Astrocyte of the spinal cord (primary cell): ENCODE measurements at regions not wholly inside any gene's neighbourhood (a gene's known extent, or its start where the extent isn't known, plus 50 kb on each side); places are given as distances from the start of the nearest gene placed in this dataset.

ENCODE experiments used
- DNase-seq: peaks from one replicate; pipeline ENCODE4 v3.0.0; 2011; ENCODE audit warnings: low read depth, low spot score
- H3K4me3 ChIP-seq: 2 replicates; pipeline ENCODE4 v1.5.1; 2011; ENCODE audit warnings: low read depth, mild to moderate bottlenecking, low read length, moderate library complexity
- CTCF ChIP-seq: IDR thresholded peaks from 2 replicates; pipeline ENCODE4 v1.5.1; 2012; ENCODE audit warnings: low read depth, mild to moderate bottlenecking, low read length, inconsistent platforms
- in situ Hi-C: cut with HindIII; loops from 2 replicates; pipeline ENCODE4 v1.10.0; 2017; ENCODE audit warnings: low sequenced_read_pairs

GRCh38 chr4:43132010-43132582, 239.6 kb downstream of the GRXCR1 start:
- DNase-seq = peak; percentile 77
- in situ Hi-C loops = no loop called here
- TF ChIP-seq CTCF = peak; percentile 80

GRCh38 chr4:43133566-43133965, 241.1 kb downstream of the GRXCR1 start:
- no peak for TF ChIP-seq CTCF
- in situ Hi-C loops = no loop called here

More at GRCh38 chr4:43132010-43132582, 239.6 kb downstream of the GRXCR1 start:
- no peak overlapping the region for H3K4me3 ChIP-seq

GRCh38 chr4:43136752-43137151, 244.2 kb downstream of the GRXCR1 start:
- in situ Hi-C loops = no loop called here

More at GRCh38 chr4:43133566-43133965, 241.1 kb downstream of the GRXCR1 start:
- no peak for DNase-seq
- H3K4me3 ChIP-seq = no peak overlapping the region

GRCh38 chr4:43146198-43146597, 253.7 kb downstream of the GRXCR1 start:
- in situ Hi-C loops = no loop called here
- TF ChIP-seq CTCF = no peak
- H3K4me3 ChIP-seq = no peak overlapping the region
- no peak for DNase-seq

More at GRCh38 chr4:43136752-43137151, 244.2 kb downstream of the GRXCR1 start:
- H3K4me3 ChIP-seq = no peak overlapping the region
- no peak for TF ChIP-seq CTCF
- DNase-seq = no peak

- no peak for DNase-seq
- in situ Hi-C loops = no loop called here
- H3K4me3 ChIP-seq = no peak overlapping the region
- TF ChIP-seq CTCF = no peak
Measured at GRCh38 chr4:43148481-43148880, 256.0 kb downstream of the GRXCR1 start.

GRCh38 chr4:43163101-43163792, 270.7 kb downstream of the GRXCR1 start:
- no peak for DNase-seq
- in situ Hi-C loops = no loop called here
- H3K4me3 ChIP-seq = no peak overlapping the region
- no peak for TF ChIP-seq CTCF
